ENCODE measurements at regions not wholly inside any gene's neighbourhood (a gene's known extent, or its start where the extent isn't known, plus 50 kb on each side); places are given as distances from the start of the nearest gene placed in this dataset.

DNA sequence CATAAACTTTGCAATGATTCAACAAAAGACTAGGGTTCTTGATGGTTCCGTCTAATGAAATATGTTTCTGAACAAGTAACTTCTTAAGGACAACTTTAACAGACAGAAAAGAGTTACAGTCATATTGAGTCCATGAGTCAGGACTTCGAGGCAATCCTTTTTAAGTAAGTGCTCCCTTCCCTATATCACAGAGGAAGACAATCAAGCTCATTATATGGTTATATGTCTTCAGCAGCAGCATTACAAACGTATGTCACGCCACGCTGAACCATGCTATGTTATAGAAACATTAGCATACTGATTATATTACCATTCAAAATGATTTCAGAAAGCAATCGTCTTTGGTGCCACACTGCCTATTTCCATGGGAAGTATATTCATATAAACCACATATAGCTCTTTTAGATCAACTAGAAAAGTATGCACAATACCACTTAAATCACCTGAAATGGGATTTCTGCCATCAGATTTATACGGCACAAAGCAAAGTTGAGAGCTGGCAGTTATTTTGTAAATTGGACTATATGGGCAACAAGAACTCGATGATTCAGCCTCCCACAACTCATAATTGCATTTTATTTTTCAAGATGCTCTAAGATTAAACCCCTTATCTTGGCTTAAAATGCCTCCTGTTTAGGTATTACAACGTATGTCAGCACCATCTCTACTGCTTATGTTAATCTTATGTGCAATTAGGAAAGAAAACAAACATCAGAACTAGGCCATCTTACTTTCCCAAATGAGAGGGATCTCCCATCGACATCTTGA, 111.3 kb upstream of the SAMSN1 start:
- Histone ChIP-seq H3K27me3 (no peaks in the 10 kb centered on the region), H3K27ac (no peak overlapping the region), H3K4me3 (replicated peaks in 1 of 3) (no peak overlapping the region), H3K4me1 (no peaks in the 10 kb centered on the region), H3K36me3 (no peaks in the 10 kb centered on the region), H3K9me3 (no peaks in the 10 kb centered on the region)
- no peak for DNase-seq
- TF ChIP-seq POLR2A (IDR thresholded peaks at IDR 0.05) = no peak
- TF ChIP-seq, protein P1, sequence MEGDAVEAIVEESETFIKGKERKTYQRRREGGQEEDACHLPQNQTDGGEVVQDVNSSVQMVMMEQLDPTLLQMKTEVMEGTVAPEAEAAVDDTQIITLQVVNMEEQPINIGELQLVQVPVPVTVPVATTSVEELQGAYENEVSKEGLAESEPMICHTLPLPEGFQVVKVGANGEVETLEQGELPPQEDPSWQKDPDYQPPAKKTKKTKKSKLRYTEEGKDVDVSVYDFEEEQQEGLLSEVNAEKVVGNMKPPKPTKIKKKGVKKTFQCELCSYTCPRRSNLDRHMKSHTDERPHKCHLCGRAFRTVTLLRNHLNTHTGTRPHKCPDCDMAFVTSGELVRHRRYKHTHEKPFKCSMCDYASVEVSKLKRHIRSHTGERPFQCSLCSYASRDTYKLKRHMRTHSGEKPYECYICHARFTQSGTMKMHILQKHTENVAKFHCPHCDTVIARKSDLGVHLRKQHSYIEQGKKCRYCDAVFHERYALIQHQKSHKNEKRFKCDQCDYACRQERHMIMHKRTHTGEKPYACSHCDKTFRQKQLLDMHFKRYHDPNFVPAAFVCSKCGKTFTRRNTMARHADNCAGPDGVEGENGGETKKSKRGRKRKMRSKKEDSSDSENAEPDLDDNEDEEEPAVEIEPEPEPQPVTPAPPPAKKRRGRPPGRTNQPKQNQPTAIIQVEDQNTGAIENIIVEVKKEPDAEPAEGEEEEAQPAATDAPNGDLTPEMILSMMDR (IDR thresholded peaks at IDR 0.05) = no peak
- intact Hi-C loops (cut with DNase I) = no loop called here
- WGBS, 2 donors = 83 to 87% methylated on average over 10 of the region's 10 CpGs

DNA sequence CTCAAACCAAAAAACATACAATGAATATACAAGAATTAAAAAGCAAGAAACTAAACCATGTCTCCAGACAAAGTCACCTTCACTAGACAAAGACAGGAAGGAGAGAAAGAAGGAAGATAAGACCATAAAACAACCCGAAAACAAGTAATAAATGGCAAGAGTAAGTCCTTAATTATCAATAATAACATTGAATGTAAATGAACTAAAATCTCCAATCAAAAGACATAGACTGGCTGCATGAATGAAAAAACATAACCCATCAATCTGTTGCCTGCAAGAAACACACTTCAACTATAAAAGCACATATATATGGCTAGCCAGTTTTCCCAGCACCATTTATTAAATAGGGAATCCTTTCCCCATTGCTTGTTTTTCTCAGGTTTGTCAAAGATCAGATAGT, 100.8 kb upstream of the SAMSN1 start:
- WGBS, 2 donors = 73 to 79% methylated on average over 1 of the region's 1 CpG
- intact Hi-C loops (cut with DNase I) = no loop called here
- no peak overlapping the region for H3K27ac ChIP-seq

DNA sequence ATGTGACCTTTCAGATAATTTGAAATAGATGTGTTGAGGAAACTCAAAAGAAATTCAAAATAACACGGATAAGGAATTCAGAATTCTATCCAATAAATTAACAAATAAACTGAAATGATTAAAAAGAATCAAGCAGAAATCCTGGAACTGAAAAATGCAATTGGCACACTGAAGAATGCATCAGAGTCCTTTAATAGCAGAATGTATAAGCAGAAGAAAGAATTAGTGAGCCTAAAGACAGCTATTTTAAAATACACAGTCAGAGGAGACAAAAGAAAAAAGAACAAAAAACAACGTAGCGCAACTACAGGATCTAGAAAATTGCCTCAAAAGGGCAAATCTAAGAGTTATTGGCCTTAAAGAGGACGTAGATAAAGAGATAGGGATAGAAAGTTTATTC, 99.6 kb upstream of the SAMSN1 start:
- TF ChIP-seq POLR2A (IDR thresholded peaks at IDR 0.05) = no peak
- WGBS, 2 donors = 69 to 75% methylated on average over 4 of the region's 4 CpGs
- intact Hi-C loops (cut with DNase I) = no loop called here
- DNase-seq = no peak
- Histone ChIP-seq H3K27me3 (no peaks in the 10 kb centered on the region), H3K9me3 (no peaks in the 10 kb centered on the region), H3K4me3 (replicated peaks in 1 of 3) (no peak overlapping the region), H3K4me1 (no peaks in the 10 kb centered on the region), H3K36me3 (no peaks in the 10 kb centered on the region), H3K27ac (no peak overlapping the region)

More for the DNA sequence above, 100.8 kb upstream of the SAMSN1 start:
- Histone ChIP-seq H3K4me1 (no peaks in the 10 kb centered on the region), H3K36me3 (no peaks in the 10 kb centered on the region), H3K9me3 (no peaks in the 10 kb centered on the region), H3K27me3 (no peaks in the 10 kb centered on the region), H3K4me3 (replicated peaks in 1 of 3) (no peak overlapping the region)
- DNase-seq = no peak
- TF ChIP-seq, protein P1 (IDR thresholded peaks at IDR 0.05) = no peak
- TF ChIP-seq POLR2A (IDR thresholded peaks at IDR 0.05) = no peak

DNA sequence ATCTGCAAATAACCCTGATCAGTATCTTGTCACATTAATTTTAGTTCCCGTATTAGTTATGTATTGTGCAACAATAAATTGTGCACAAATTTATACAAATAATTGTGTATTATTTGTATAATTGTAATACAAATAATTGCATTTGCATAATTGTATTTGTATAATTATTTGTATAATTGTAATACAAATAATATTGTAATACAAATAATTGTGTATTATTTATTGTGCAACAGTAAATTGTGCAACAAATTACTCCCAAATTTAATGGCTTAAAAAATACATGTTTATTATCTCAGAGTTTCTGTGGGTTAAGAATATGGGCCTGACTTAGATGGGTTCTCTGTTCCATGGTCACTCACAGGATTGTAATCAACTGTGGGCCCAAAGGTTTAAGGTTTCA, 86.2 kb upstream of the SAMSN1 start:
- intact Hi-C loops (cut with DNase I) = no loop called here
- 91 to 100% methylated on average over 1 of the region's 1 CpG for WGBS, 2 donors
- DNase-seq = no peak
- Histone ChIP-seq H3K4me3 (replicated peaks in 1 of 3) (no peak overlapping the region), H3K27ac (no peak overlapping the region), H3K27me3 (no peaks in the 10 kb centered on the region), H3K9me3 (no peaks in the 10 kb centered on the region), H3K4me1 (no peaks in the 10 kb centered on the region), H3K36me3 (no peaks in the 10 kb centered on the region)
- no peak for TF ChIP-seq POLR2A (IDR thresholded peaks at IDR 0.05)
- TF ChIP-seq, protein P1 (IDR thresholded peaks at IDR 0.05) = no peak

DNA sequence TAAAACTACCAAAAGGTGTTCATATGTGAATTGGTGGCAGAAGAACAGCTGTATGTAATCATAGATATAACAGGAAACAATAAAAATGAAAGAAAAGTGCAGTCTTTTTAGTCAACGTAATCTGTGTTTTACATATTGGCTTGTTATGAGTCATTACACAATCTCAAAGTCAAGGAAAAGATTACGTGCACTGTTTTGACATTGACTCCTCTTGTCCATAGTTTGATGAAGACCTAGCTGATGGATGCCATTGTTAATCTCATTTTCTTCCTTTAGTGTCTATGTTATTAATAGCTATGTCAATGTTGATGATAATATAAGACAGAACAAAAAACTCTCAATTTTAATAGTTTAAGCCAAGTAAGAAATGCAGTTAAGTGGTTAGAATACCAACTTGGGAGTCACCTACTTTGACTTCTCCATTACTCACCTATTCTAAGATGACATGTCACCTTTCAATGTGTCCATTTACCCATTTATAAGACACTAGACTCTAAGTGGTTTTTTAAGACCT, 84.5 kb upstream of the SAMSN1 start:
- H3K36me3 ChIP-seq = no peaks in the 10 kb centered on the region
- DNase-seq = no peak
- H3K27ac ChIP-seq = no peak overlapping the region
- 70 to 81% methylated on average over 2 of the region's 2 CpGs for WGBS, 2 donors
- H3K4me3 ChIP-seq (replicated peaks in 1 of 3) = no peak overlapping the region
- TF ChIP-seq, protein P1 (IDR thresholded peaks at IDR 0.05) = no peak
- TF ChIP-seq POLR2A (IDR thresholded peaks at IDR 0.05) = no peak
- intact Hi-C loops (cut with DNase I) = no loop called here
- H3K9me3 ChIP-seq = no peaks in the 10 kb centered on the region
- no peaks in the 10 kb centered on the region for H3K4me1 ChIP-seq
- no peaks in the 10 kb centered on the region for H3K27me3 ChIP-seq
